ENCODE measurements at regions not wholly inside any gene's neighbourhood (a gene's known extent, or its start where the extent isn't known, plus 50 kb on each side); places are given as distances from the start of the nearest gene placed in this dataset.

GRCh38 chr14:80077262-80077661 is 134.0 kb downstream of the DIO2 start:
- TF ChIP-seq CTCF (IDR thresholded peaks at IDR 0.05) (no peak), POLR2A (IDR thresholded peaks at IDR 0.05) (no peak)
- no peak overlapping the region for H3K27ac ChIP-seq
- H3K36me3 ChIP-seq (ENCODE audit: low read depth, missing control alignments): no peaks in the 10 kb centered on the region
- H3K4me3 ChIP-seq: no peak overlapping the region
- no peaks in the 10 kb centered on the region for H3K4me1 ChIP-seq
- no peak for DNase-seq
- no peaks in the 10 kb centered on the region for H3K9me3 ChIP-seq
- intact Hi-C loops (cut with DNase I; ENCODE audit: low total_unique reads): no loop called here
- H3K27me3 ChIP-seq: no peaks in the 10 kb centered on the region

- intact Hi-C loops (cut with DNase I; ENCODE audit: low total_unique reads): no loop called here
- DNase-seq: no peak
- TF ChIP-seq CTCF (IDR thresholded peaks at IDR 0.05) (no peak), POLR2A (IDR thresholded peaks at IDR 0.05) (no peak)
- no peak overlapping the region for H3K4me3 ChIP-seq
- no peaks in the 10 kb centered on the region for H3K36me3 ChIP-seq (ENCODE audit: low read depth, missing control alignments)
- 91 to 96% methylated on average over 2 of the region's 2 CpGs for WGBS, 2 donors
- H3K4me1 ChIP-seq: no peaks in the 10 kb centered on the region
- H3K27me3 ChIP-seq: no peaks in the 10 kb centered on the region
- no peaks in the 10 kb centered on the region for H3K9me3 ChIP-seq
- no peak overlapping the region for H3K27ac ChIP-seq
These were observed 136.3 kb downstream of the DIO2 start for GRCh38 chr14:80074900-80075574.

- WGBS, 2 donors: 85 to 97% methylated on average over 2 of the region's 2 CpGs
- no peak for TF ChIP-seq POLR2A (IDR thresholded peaks at IDR 0.05)
- TF ChIP-seq CTCF (IDR thresholded peaks at IDR 0.05): no peak
- no peaks in the 10 kb centered on the region for H3K27me3 ChIP-seq
- H3K4me1 ChIP-seq: no peaks in the 10 kb centered on the region
- H3K27ac ChIP-seq: no peak overlapping the region
- H3K36me3 ChIP-seq (ENCODE audit: low read depth, missing control alignments): no peaks in the 10 kb centered on the region
- no peak overlapping the region for H3K4me3 ChIP-seq
- H3K9me3 ChIP-seq: no peaks in the 10 kb centered on the region
- intact Hi-C loops (cut with DNase I; ENCODE audit: low total_unique reads): no loop called here
- no peak for DNase-seq
These were observed 152.3 kb downstream of the DIO2 start for GRCh38 chr14:80059041-80059440.

- DNase-seq: no peak
- H3K36me3 ChIP-seq (ENCODE audit: low read depth, missing control alignments): no peaks in the 10 kb centered on the region
- no peaks in the 10 kb centered on the region for H3K4me1 ChIP-seq
- TF ChIP-seq POLR2A (IDR thresholded peaks at IDR 0.05): no peak
- TF ChIP-seq CTCF (IDR thresholded peaks at IDR 0.05): peak in 1 of 3 experiments; percentile 2
- no peaks in the 10 kb centered on the region for H3K27me3 ChIP-seq
- intact Hi-C loops (cut with DNase I; ENCODE audit: low total_unique reads): no loop called here
- 26 to 31% methylated on average over 4 of the region's 4 CpGs for WGBS, 2 donors
- H3K27ac ChIP-seq: no peak overlapping the region
- no peaks in the 10 kb centered on the region for H3K9me3 ChIP-seq
- H3K4me3 ChIP-seq: no peak overlapping the region
These were observed 154.9 kb downstream of the DIO2 start for GRCh38 chr14:80056497-80056801.

Data from testis (tissue), 2 donors.